ENCODE measurements at regions not wholly inside any gene's neighbourhood (a gene's known extent, or its start where the extent isn't known, plus 50 kb on each side); places are given as distances from the start of the nearest gene placed in this dataset.

- TF ChIP-seq, protein P1, sequence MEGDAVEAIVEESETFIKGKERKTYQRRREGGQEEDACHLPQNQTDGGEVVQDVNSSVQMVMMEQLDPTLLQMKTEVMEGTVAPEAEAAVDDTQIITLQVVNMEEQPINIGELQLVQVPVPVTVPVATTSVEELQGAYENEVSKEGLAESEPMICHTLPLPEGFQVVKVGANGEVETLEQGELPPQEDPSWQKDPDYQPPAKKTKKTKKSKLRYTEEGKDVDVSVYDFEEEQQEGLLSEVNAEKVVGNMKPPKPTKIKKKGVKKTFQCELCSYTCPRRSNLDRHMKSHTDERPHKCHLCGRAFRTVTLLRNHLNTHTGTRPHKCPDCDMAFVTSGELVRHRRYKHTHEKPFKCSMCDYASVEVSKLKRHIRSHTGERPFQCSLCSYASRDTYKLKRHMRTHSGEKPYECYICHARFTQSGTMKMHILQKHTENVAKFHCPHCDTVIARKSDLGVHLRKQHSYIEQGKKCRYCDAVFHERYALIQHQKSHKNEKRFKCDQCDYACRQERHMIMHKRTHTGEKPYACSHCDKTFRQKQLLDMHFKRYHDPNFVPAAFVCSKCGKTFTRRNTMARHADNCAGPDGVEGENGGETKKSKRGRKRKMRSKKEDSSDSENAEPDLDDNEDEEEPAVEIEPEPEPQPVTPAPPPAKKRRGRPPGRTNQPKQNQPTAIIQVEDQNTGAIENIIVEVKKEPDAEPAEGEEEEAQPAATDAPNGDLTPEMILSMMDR (IDR thresholded peaks at IDR 0.05; ENCODE audit: low read depth, low read length) = peak; percentile 97
- no peak for TF ChIP-seq EZH2phosphoT487 (IDR thresholded peaks at IDR 0.05; ENCODE audit: low read depth)
Observed at GRCh38 chr4:149264093-149264733, 551.4 kb downstream of the IQCM start.

Measured in OCI-LY3 (cell line).